NCI-H146 (cell line): ENCODE measurements at regions not wholly inside any gene's neighbourhood (a gene's known extent, or its start where the extent isn't known, plus 50 kb on each side); places are given as distances from the start of the nearest gene placed in this dataset.
"Not testable (repeated sequence)": the region's sequence is repeated elsewhere in the genome, so short reads cannot be mapped to it uniquely, and the experiment has no call there.

ENCODE experiments used
- DNase-seq: peaks from one replicate; lab custom pipeline; 2025; lab: John Stamatoyannopoulos, UW

GRCh38 chr4:13678186-13678924, 50.8 kb upstream of the BOD1L1 start:
- no peak for DNase-seq

GRCh38 chr4:13681570-13681969, 54.0 kb upstream of the BOD1L1 start:
- no peak for DNase-seq

DNA sequence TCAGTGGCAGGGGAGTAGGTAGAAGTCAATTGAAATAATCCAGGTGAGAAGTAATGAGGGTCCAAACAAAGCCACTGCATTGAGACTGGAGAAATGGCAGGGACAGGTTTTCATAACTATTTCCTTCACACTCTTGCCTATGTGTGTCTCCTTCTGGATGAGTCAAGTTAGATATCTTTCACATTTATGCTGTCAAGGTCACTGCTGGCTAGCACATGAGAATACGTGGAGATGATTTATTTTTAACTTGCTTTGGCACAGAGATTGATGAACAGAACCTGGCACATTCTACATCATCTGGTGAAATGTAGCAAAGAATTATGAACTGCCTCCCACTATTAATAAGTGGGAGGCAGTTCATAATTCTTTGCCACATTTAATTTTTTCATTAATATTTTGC, 66.7 kb upstream of the BOD1L1 start:
- no peak for DNase-seq

- DNase-seq: no peak
Measured at GRCh38 chr4:13698296-13698695, 70.8 kb upstream of the BOD1L1 start.

DNA sequence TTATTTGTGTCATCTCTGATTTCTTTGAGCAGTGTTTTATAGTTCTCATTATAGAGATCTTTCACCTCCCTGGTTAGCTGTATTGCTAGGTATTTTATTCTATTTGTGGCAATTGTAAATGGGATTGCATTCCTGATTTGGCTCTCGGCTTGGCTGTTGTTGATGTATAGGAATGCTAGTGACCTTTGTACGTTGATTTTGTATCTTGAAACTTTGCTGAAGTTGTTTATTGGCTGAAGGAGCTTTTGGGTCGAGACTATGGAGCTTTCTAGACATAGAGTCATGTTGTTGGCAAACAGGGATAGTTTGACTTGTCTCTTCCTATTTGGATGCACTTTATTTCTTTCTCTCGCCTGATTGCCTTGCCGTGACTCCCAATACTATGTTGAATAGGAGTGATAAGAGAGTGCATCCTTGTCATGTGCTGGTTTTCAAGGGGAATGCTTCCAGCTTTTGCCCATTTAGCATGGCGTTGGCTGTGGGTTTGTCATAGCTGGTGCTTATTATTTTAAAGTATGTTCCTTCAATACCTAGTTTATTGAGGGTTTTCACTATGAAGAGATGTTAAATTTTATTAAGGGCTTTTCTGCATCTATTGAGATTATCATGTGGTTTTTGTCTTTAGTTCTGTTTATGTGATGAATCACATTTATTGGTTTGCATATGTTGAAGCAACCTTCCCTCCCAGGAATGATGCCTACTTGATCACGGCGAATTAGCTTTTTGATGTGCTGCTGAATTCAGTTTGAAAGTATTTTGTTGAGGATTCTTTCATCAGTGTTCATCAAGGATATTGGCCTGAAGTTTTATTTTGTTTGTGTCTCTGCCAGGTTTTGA, 72.7 kb upstream of the BOD1L1 start:
- DNase-seq: no peak

GRCh38 chr4:13700858-13701140, 73.3 kb upstream of the BOD1L1 start:
- DNase-seq: not testable (repeated sequence)

GRCh38 chr4:13701937-13702446, 74.5 kb upstream of the BOD1L1 start:
- DNase-seq: no peak

DNA sequence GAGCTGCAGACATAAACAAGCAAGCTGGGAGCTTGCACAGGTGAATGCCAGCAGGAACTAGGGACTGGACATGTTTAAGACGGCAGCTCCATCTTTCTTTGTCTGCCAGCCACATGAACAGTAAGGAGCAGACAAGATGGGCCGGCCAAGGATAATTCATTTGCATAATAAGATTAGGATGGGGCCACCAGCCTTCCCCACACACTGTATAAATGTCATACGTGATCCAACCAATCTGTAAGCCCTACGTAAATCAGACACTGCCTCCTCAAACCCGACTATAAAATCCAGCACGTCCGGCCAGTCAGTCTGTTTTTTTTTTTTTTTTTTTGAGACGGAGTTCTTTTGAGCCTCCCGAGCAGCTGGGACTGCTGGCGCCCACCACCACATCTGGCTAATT, 75.6 kb upstream of the BOD1L1 start:
- no peak for DNase-seq

- peak; percentile 1 for DNase-seq
Measured at GRCh38 chr4:13704035-13704434, 76.5 kb upstream of the BOD1L1 start.

DNA sequence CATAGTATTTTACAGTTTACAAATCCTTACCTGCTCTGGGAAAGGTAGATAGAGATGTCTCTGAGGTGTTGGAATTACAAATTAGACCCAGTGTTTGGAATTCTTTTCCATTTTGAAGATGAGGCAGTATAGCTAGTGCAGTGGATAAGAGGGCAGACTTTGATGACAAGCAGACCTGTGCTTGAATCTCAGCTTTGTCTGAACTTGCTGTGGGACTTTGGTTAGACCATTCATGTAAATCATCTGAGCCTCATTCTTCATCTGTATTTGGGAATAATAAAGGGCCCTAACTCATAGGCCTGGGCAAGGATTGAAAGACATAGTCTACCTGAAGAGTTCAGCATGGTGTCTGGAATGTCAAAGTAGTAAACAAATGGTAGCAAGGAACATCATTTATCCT, 77.2 kb upstream of the BOD1L1 start:
- DNase-seq: no peak

DNA sequence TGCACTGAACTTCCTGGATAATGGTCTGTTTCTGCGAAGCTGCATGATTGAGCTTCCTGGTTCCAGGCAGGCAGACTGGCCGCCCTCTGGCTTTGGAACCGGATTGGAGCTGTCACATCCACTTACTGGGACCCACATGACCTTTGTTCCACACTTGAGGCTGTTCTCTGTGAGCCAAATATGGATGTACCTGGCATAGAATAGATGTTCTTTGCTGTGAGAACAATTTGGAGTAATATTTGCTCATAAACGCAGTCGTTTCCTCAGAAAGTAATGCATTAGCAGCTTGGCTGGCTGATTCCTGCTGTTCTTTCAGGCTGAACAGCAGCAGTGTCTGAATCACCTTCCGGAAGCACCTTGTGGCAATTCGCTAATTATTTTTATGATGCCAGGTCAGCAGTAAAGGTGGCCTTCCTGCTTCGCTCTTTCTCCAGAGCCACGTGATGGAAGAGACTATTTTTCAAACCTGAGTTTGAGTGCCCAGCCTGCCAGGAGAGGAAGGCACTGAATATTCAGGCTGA, 78.1 kb upstream of the BOD1L1 start:
- peak; percentile 68 for DNase-seq

GRCh38 chr4:13706120-13706519, 78.6 kb upstream of the BOD1L1 start:
- DNase-seq: peak; percentile 15

DNA sequence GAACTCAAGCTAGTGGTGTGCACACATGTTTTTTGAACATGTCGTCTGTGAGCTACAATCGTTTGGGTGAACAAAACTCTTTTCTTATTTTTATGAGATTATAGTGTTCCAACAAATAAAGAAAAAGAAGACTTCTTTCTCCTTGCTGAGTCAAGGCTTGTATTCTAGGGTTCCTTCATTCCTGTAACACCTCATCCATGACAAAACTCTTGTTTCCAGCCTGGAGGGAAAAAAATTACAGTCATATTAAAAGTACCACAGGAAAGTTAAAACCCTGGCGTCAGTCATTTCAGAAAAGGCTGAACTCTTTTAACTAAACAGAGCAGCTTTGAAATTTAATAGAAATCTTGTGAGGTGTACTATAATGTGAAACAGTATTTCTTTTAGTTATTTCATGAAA, 79.2 kb upstream of the BOD1L1 start:
- DNase-seq: no peak

DNA sequence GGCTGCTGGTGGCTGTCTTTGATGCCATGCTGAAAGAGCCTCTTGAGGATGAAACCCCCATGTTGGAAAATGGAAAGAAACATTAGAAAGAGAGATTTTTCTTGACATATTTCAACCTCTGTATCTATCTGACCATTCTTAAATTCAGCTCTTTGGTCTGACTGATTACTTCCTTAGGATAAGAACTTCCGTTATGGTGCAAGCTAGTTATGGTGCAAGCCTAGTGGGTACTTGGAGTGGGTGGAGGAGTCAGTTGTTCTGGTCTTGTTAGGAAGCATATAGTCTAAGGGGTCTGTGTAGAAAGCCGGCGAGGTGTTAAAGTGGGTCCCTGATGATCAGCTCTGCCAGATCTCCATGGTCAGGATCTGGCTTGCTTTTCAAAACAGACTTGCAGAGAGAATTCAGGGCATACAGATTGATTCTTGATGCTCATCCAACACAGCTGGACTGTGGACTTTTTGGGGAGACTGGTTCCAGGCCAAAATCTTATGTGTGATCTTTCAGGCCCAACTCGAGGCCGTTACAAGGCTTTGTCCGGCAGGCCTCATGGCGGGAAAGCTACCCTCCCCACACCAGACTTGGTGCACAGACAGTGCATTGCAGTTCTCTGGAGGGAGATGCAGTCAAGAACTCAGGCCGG, 82.8 kb upstream of the BOD1L1 start:
- DNase-seq: no peak

- peak; percentile 9 for DNase-seq
Measured at GRCh38 chr4:13711233-13711785, 83.8 kb upstream of the BOD1L1 start.

DNA sequence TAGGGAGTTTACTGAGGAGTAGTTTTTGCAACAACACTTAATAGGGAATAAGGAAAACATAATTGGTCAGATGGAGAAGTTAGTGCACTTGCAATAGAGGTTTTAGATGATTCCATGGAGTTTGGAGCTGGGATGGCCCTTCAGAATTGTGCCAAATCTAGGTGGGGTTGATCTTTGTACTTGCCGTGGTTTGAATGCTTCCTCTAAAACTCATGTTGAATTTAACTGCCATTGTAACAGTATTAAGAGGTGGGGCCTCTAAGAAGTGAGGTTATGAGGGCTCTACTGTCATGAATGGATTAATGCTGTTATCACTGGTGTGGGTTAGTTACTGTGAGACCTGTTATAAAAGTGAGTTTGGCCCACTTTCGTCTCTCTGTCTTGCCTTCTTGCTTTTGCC, 94.4 kb upstream of the BOD1L1 start:
- no peak for DNase-seq

- no peak for DNase-seq
Measured at GRCh38 chr4:13722649-13723048, 95.1 kb upstream of the BOD1L1 start.

DNA sequence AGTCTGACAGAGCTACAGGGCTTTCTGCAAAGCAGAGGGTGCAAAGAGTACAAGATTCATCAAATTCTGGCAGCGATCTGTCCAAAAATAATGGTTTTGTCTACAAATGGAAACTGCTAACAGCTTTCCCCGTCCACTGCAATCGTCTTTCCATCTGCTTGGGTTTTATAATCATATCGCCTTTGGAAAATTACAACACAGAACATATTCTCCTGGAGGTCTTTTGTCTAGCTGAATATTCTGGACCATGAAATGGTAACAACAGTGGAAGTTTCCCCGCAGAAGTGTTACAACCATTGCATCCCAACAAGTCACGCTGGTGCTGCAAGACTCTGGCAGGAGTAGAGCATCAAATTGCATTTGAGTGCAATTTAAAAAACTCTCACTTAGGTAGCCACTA, 101.2 kb upstream of the BOD1L1 start:
- DNase-seq: no peak

GRCh38 chr4:13731019-13731418, 103.5 kb upstream of the BOD1L1 start:
- no peak for DNase-seq

DNA sequence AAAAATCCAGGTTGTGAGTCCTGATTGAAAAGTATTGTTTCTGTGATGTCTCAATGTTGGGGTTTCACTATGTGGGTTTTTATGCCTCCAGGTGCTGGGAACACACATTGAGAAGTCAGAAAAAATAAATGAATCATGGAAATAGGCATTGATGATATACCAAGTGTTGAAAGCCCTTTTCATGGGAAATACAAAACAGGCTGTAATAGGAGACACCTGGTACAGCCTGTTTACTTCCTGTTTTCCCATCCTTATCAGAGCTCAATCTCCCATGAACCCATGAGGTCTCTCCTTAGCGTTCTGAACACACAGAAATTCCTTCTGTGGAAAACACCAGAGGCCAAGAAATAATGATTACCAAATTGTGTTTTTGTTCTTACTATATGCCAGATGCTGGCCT, 106.3 kb upstream of the BOD1L1 start:
- DNase-seq: no peak

DNA sequence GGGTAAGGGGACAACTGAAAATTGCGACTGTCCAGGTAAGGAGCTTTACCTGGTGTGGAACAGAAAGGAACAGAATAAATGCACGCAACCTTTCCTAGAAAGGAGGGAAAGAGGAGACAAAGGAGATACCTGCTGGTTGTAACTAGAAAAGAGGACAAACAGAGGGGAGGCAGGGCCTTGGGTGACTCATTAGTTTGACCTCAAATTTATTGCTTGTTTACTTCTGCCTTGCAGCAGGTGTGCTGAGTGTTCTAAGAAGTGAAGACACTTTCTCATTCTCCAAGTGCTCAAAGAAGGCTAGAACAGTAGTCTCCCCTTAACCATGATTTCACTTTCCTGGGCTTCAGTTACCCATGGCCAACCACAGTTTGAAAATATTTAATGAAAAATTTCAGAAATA, 123.1 kb upstream of the BOD1L1 start:
- DNase-seq: no peak

- DNase-seq: not testable (repeated sequence)
Measured at GRCh38 chr4:13761581-13761980, 134.1 kb upstream of the BOD1L1 start.
